NCI-H524 (cell line): ENCODE measurements at regions not wholly inside any gene's neighbourhood (a gene's known extent, or its start where the extent isn't known, plus 50 kb on each side); places are given as distances from the start of the nearest gene placed in this dataset.
A peak's percentile ranks its signal among the peaks of the same experiment; 100 is the strongest.

Experiments
- DNase-seq, 2 experiments: peaks; one replicate each; lab custom pipeline; 2025; lab: John Stamatoyannopoulos, UW

GRCh38 chr14:82138431-82138830 is 604.8 kb upstream of the SEL1L start:
- DNase-seq: no peak

- no peak for DNase-seq
These were observed 613.2 kb upstream of the SEL1L start for GRCh38 chr14:82146846-82147245.

GRCh38 chr14:82153689-82154088 is 620.0 kb upstream of the SEL1L start:
- no peak for DNase-seq

GRCh38 chr14:82159624-82160023 is 626.0 kb upstream of the SEL1L start:
- no peak for DNase-seq

GRCh38 chr14:82180139-82180538 is 646.5 kb upstream of the SEL1L start:
- no peak for DNase-seq

GRCh38 chr14:82182646-82183045 is 649.0 kb upstream of the SEL1L start:
- DNase-seq: no peak

- DNase-seq: no peak
These were observed 657.1 kb upstream of the SEL1L start for GRCh38 chr14:82190742-82191141.

- DNase-seq: no peak
These were observed 658.7 kb upstream of the SEL1L start for GRCh38 chr14:82192387-82192786.

GRCh38 chr14:82223276-82223675 is 689.6 kb upstream of the SEL1L start:
- DNase-seq: no peak

GRCh38 chr14:82224610-82225009 is 691.0 kb upstream of the SEL1L start:
- DNase-seq: no peak

- DNase-seq: no peak
These were observed 697.1 kb upstream of the SEL1L start for GRCh38 chr14:82230748-82231147.

- no peak for DNase-seq
These were observed 705.0 kb upstream of the SEL1L start for GRCh38 chr14:82238649-82239048.

GRCh38 chr14:82239223-82239622 is 705.6 kb upstream of the SEL1L start:
- no peak for DNase-seq

GRCh38 chr14:82244791-82245190 is 711.1 kb upstream of the SEL1L start:
- no peak for DNase-seq

GRCh38 chr14:82251494-82251893 is 717.8 kb upstream of the SEL1L start:
- no peak for DNase-seq

- DNase-seq: no peak
These were observed 736.6 kb upstream of the SEL1L start for GRCh38 chr14:82270286-82270685.

GRCh38 chr14:82298811-82299210 is 765.2 kb upstream of the SEL1L start:
- no peak for DNase-seq

GRCh38 chr14:82309199-82309598 is 775.5 kb upstream of the SEL1L start:
- DNase-seq: no peak

- DNase-seq: peak; percentile 89 to 97
These were observed 780.2 kb upstream of the SEL1L start for GRCh38 chr14:82313889-82314288.

- DNase-seq: peak in 1 of 2 experiments; percentile 24
These were observed 794.8 kb upstream of the SEL1L start for GRCh38 chr14:82328442-82328841.

- no peak for DNase-seq
These were observed 807.7 kb upstream of the SEL1L start for GRCh38 chr14:82341261-82341810.

- no peak for DNase-seq
These were observed 808.9 kb upstream of the SEL1L start for GRCh38 chr14:82342596-82342995.

- peak; percentile 52 to 92 for DNase-seq
These were observed 811.5 kb upstream of the SEL1L start for GRCh38 chr14:82345184-82345583.

GRCh38 chr14:82354126-82354525 is 820.5 kb upstream of the SEL1L start:
- DNase-seq: no peak

GRCh38 chr14:82359201-82359600 is 825.5 kb upstream of the SEL1L start:
- no peak for DNase-seq
